ENCODE measurements at regions not wholly inside any gene's neighbourhood (a gene's known extent, or its start where the extent isn't known, plus 50 kb on each side); places are given as distances from the start of the nearest gene placed in this dataset.
"Not testable (repeated sequence)": the region's sequence is repeated elsewhere in the genome, so short reads cannot be mapped to it uniquely, and the experiment has no call there.

GRCh38 chr13:30525212-30525611 lies 59.5 kb upstream of the HMGB1 start:
- not testable (repeated sequence) for TF ChIP-seq CTCF (IDR thresholded peaks at IDR 0.05; ENCODE audit: insufficient read depth, low read length); POLR2AphosphoS5 (IDR thresholded peaks at IDR 0.05; ENCODE audit: low read depth); SPI1 (IDR thresholded peaks at IDR 0.05; ENCODE audit: borderline replicate concordance, low read depth); GABPA (IDR thresholded peaks at IDR 0.05; ENCODE audit: low read depth); REST (IDR thresholded peaks at IDR 0.05; ENCODE audit: insufficient replicate concordance, low read depth)

Measured in HL-60 (cell line).